Kidney (tissue), 13 donors: ENCODE measurements at regions not wholly inside any gene's neighbourhood (a gene's known extent, or its start where the extent isn't known, plus 50 kb on each side); places are given as distances from the start of the nearest gene placed in this dataset.

Source experiments
- DNase-seq, 5 donors: peaks; one replicate each; pipeline ENCODE4 v3.0.0-alpha.2; 2013 to 2020
- FAIRE-seq: peaks from 2 replicates; lab custom pipeline; 2012; peaks lifted over from hg19 to GRCh38; lab: Jason Lieb, UNC
- H3K27ac ChIP-seq, 2 donors: one replicate each; pipeline ENCODE4 v1.7.0; 2013; ENCODE audit warnings: low read depth in 2 of 2, low read length in 2 of 2, inconsistent platforms in 1 of 2
- H3K27me3 ChIP-seq: one replicate; pipeline ENCODE4 v1.7.1; 2013; ENCODE audit warnings: low read length, inconsistent platforms; ENCODE audit not compliant: control insufficient read depth, insufficient read depth
- H3K36me3 ChIP-seq, 3 donors: one replicate each; pipeline versions ENCODE4 v1.7.0 to v1.7.1; 2013; ENCODE audit warnings: low read length in 3 of 3, control low read depth in 1 of 3, inconsistent platforms in 1 of 3; ENCODE audit not compliant: insufficient read depth in 3 of 3, control insufficient read depth in 2 of 3
- H3K4me1 ChIP-seq, 3 donors: one replicate each; pipeline versions ENCODE4 v1.7.0 to v1.7.1; 2013; ENCODE audit warnings: low read length in 3 of 3, inconsistent platforms in 1 of 3, low read depth in 1 of 3; ENCODE audit not compliant: control insufficient read depth in 2 of 3, insufficient read depth in 2 of 3
- H3K4me3 ChIP-seq, 3 donors: one replicate each; pipeline versions ENCODE4 v1.7.0 to v1.8.1; 2013; ENCODE audit warnings: low read length in 3 of 3, control low read depth in 1 of 3, inconsistent platforms in 1 of 3
- H3K9ac ChIP-seq, 3 donors: one replicate each; pipeline versions ENCODE4 v1.7.0 to v1.7.1; 2013; ENCODE audit warnings: low read length in 3 of 3, control low read depth in 1 of 3, inconsistent platforms in 1 of 3
- H3K9me3 ChIP-seq, 3 donors: one replicate each; pipeline versions ENCODE4 v1.7.0 to v1.7.1; 2013; ENCODE audit warnings: low read length in 3 of 3, control low read depth in 1 of 3, inconsistent platforms in 1 of 3; ENCODE audit not compliant: control insufficient read depth in 2 of 3, insufficient read depth in 1 of 3
- intact Hi-C: fragments of 100-400 bp; cut with DNase I; formaldehyde crosslinking; loops from one replicate; pipeline ENCODE4 v1.11.1; 2022
- TF ChIP-seq, protein P1 (sequence below): IDR thresholded peaks from 3 replicates; pipeline ENCODE4 v1.5.1; 2012; ENCODE audit warnings: mild to moderate bottlenecking, moderate library complexity, borderline replicate concordance; ENCODE audit not compliant: insufficient read depth; ENCODE audit errors: extremely low read depth
- donor health status: control.
- donor health status: control.
- donor health status: control.
- donor health status: control.
- donor health status: control.
- donor health status: DM: yes; HTN: yes; CAD: no.
- donor health status: Normal renal cell carcinoma (clear cell type).

DNA sequence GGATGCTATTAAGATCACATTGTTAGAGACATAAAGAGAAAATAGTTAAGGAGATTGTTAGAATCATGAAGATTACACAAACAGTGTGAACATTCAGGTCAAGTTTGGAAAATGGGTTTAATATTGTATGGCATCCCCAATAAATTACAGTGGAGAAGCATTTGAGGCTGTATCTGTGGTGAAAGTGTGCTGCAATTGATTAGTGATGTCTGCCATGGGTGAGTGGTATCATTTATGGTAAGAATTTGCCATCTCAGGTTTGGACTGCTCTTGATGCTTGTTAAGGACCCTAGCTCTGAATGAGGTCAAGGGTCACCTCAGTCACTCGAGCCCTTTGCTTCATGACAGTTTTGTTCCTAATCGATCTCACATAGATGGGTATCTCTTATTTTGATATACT, 265.7 kb upstream of the SRRM4 start:
- no peak overlapping the region for H3K9ac ChIP-seq
- H3K27ac ChIP-seq, result no peak overlapping the region
- no peaks in the 10 kb centered on the region for H3K36me3 ChIP-seq
- intact Hi-C loops, result no loop called here
- no peak for FAIRE-seq
- H3K9me3 ChIP-seq, result no peaks in the 10 kb centered on the region
- H3K4me1 ChIP-seq, result no peaks in the 10 kb centered on the region
- no peaks in the 10 kb centered on the region for H3K27me3 ChIP-seq
- no peak for DNase-seq
- no peak overlapping the region for H3K4me3 ChIP-seq
- TF ChIP-seq, protein P1, sequence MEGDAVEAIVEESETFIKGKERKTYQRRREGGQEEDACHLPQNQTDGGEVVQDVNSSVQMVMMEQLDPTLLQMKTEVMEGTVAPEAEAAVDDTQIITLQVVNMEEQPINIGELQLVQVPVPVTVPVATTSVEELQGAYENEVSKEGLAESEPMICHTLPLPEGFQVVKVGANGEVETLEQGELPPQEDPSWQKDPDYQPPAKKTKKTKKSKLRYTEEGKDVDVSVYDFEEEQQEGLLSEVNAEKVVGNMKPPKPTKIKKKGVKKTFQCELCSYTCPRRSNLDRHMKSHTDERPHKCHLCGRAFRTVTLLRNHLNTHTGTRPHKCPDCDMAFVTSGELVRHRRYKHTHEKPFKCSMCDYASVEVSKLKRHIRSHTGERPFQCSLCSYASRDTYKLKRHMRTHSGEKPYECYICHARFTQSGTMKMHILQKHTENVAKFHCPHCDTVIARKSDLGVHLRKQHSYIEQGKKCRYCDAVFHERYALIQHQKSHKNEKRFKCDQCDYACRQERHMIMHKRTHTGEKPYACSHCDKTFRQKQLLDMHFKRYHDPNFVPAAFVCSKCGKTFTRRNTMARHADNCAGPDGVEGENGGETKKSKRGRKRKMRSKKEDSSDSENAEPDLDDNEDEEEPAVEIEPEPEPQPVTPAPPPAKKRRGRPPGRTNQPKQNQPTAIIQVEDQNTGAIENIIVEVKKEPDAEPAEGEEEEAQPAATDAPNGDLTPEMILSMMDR, result no peak

DNA sequence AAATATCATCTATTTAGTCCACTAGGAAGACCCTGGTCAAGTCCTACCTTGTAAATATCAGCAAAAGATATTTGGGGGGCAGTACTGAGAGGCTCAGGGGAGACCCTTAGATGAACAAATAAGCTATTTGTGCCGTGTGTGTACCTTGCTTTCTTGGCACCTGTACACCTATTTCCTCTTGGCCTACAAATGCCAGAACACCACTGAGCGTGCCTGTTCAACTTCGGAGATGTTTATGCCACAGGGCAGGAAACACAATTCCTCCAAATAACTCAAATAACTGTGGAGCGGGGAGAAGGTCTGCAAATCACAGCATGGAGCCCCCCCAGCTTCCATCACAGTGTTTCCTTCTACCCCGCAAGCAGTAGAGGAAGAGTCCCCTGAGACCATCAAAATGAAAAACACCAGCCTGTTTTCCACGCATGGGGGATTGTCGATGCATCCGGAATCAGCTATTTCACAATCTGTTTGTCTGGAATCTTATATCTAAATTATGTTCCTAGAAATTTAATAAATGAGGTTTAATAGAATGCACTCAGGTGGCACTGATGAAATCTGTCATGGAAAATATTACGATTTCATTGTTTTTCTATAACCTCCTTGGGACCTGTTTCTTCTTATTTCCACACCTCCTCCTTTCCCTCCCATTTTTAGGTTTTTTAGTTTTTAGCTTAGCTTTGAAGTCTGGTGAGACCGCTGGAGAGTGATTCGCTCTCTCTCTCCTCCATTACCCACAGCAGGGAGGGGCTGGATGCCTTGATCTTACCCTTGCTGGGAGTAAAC, 254.0 kb upstream of the SRRM4 start:
- Histone ChIP-seq H3K27ac (no peak overlapping the region), H3K4me3 (no peak overlapping the region), H3K9ac (no peak overlapping the region), H3K4me1 (no peaks in the 10 kb centered on the region), H3K9me3 (no peaks in the 10 kb centered on the region), H3K27me3 (no peaks in the 10 kb centered on the region), H3K36me3 (no peaks in the 10 kb centered on the region)
- FAIRE-seq (no peak), DNase-seq (no peak)
- TF ChIP-seq, protein P1, result no peak
- intact Hi-C loops, result no loop called here

DNA sequence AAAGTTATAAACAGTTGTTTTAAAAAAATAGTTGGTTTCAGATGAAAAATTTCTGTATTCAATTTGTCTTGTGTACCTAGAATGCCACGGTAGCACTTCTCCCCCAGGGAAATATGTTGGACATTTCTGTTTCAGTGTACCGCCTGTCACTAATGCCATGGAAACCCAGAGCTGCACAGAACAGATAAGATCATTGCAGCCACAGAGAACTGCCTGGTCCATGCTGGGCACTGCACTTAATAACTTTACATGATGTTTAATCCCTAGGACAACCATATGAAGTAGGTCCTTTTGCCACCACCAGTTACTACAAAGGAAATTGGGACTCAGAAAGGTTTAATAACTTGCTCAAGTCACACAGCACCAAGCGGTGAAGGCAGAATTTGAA, 253.4 kb upstream of the SRRM4 start:
- H3K27me3 ChIP-seq, result no peaks in the 10 kb centered on the region
- no peaks in the 10 kb centered on the region for H3K36me3 ChIP-seq
- DNase-seq (no peak), FAIRE-seq (no peak)
- no peak overlapping the region for H3K9ac ChIP-seq
- intact Hi-C loops, result no loop called here
- H3K4me3 ChIP-seq, result no peak overlapping the region
- no peaks in the 10 kb centered on the region for H3K9me3 ChIP-seq
- TF ChIP-seq, protein P1, result no peak
- no peaks in the 10 kb centered on the region for H3K4me1 ChIP-seq
- H3K27ac ChIP-seq, result no peak overlapping the region
